H9 (cell line): ENCODE measurements at regions not wholly inside any gene's neighbourhood (a gene's known extent, or its start where the extent isn't known, plus 50 kb on each side); places are given as distances from the start of the nearest gene placed in this dataset.
"Not testable (repeated sequence)": the region's sequence is repeated elsewhere in the genome, so short reads cannot be mapped to it uniquely, and the experiment has no call there.

Experiments
- DNase-seq: peaks from one replicate; pipeline ENCODE4 v3.0.0-alpha.2; 2017
- H2AFZ ChIP-seq: one replicate; pipeline ENCODE4 v1.6.1; 2013; ENCODE audit warnings: mild to moderate bottlenecking, low read length, control low read depth, moderate library complexity
- H2AK5ac ChIP-seq: 2 replicates; pipeline ENCODE4 v1.6.1; 2013; ENCODE audit warnings: low read length, control low read depth, mixed read lengths; ENCODE audit not compliant: insufficient read length
- H2BK120ac ChIP-seq: one replicate; pipeline ENCODE4 v1.6.1; 2013; ENCODE audit warnings: low read depth, mild to moderate bottlenecking, low read length, control low read depth, inconsistent platforms; ENCODE audit not compliant: poor library complexity, severe bottlenecking
- H2BK12ac ChIP-seq: 2 replicates; pipeline ENCODE4 v1.6.1; 2013; ENCODE audit warnings: low read length, control low read depth, mixed read lengths, low read depth; ENCODE audit not compliant: insufficient read length
- H2BK15ac ChIP-seq: 2 replicates; pipeline ENCODE4 v1.6.1; 2013; ENCODE audit warnings: low read depth, low read length, control low read depth
- H2BK20ac ChIP-seq: one replicate; pipeline ENCODE4 v1.6.1; 2013; ENCODE audit warnings: low read depth, mild to moderate bottlenecking, low read length, control low read depth, inconsistent platforms; ENCODE audit not compliant: poor library complexity, severe bottlenecking
- H2BK5ac ChIP-seq: 2 replicates; pipeline ENCODE4 v1.6.1; 2013; ENCODE audit warnings: low read length, control low read depth, mixed read lengths; ENCODE audit not compliant: insufficient read length
- H3K14ac ChIP-seq: 2 replicates; pipeline ENCODE4 v1.6.1; 2013; ENCODE audit warnings: low read length, control low read depth; ENCODE audit not compliant: insufficient read depth
- H3K18ac ChIP-seq: 2 replicates; pipeline ENCODE4 v1.6.1; 2013; ENCODE audit warnings: low read depth, mild to moderate bottlenecking, mixed read lengths, low read length, control low read depth; ENCODE audit not compliant: insufficient read length
- H3K23ac ChIP-seq: 2 replicates; pipeline ENCODE4 v1.6.1; 2013; ENCODE audit warnings: low read length, control low read depth, mixed read lengths, low read depth; ENCODE audit not compliant: insufficient read length
- H3K23me2 ChIP-seq: 2 replicates; pipeline ENCODE4 v1.6.1; 2013; ENCODE audit warnings: low read depth, mild to moderate bottlenecking, mixed read lengths, low read length, control low read depth; ENCODE audit not compliant: insufficient read length, poor library complexity, severe bottlenecking
- H3K27ac ChIP-seq: 2 replicates; pipeline ENCODE4 v1.5.1; 2013; ENCODE audit warnings: low read length, control low read depth, mixed read lengths, low read depth; ENCODE audit not compliant: insufficient read length
- H3K27me3 ChIP-seq: 2 replicates; pipeline ENCODE4 v1.6.1; 2013; ENCODE audit warnings: low read length, control low read depth, inconsistent platforms; ENCODE audit not compliant: insufficient read depth
- H3K4ac ChIP-seq: 2 replicates; pipeline ENCODE4 v1.6.1; 2013; ENCODE audit warnings: low read depth, mild to moderate bottlenecking, control low read depth, inconsistent platforms, low read length, moderate library complexity
- H3K4me1 ChIP-seq: 2 replicates; pipeline ENCODE4 v1.6.1; 2013; ENCODE audit warnings: low read length, control low read depth, inconsistent platforms; ENCODE audit not compliant: insufficient read depth
- H3K4me2 ChIP-seq: 2 replicates; pipeline ENCODE4 v1.6.1; 2013; ENCODE audit warnings: low read length, control low read depth, mixed read lengths; ENCODE audit not compliant: insufficient read length, insufficient read depth
- H3K56ac ChIP-seq: 2 replicates; pipeline ENCODE4 v1.6.1; 2013; ENCODE audit warnings: low read depth, mild to moderate bottlenecking, mixed read lengths, low read length, control low read depth; ENCODE audit not compliant: insufficient read length
- H3K79me1 ChIP-seq: 2 replicates; pipeline ENCODE4 v1.6.1; 2013; ENCODE audit warnings: low read depth, mild to moderate bottlenecking, moderate library complexity, low read length, control low read depth, inconsistent platforms; ENCODE audit not compliant: insufficient read depth, poor library complexity, severe bottlenecking
- H3K79me2 ChIP-seq: 2 replicates; pipeline ENCODE4 v1.6.1; 2013; ENCODE audit warnings: low read length, control low read depth, inconsistent platforms; ENCODE audit not compliant: insufficient read depth
- H3K9ac ChIP-seq: 2 replicates; pipeline ENCODE4 v1.6.1; 2013; ENCODE audit warnings: low read length, control low read depth, mixed read lengths; ENCODE audit not compliant: insufficient read length; ENCODE audit errors: extremely low read depth
- H3K9me3 ChIP-seq: one replicate; pipeline ENCODE4 v1.6.1; 2013; ENCODE audit warnings: low read depth, low read length, inconsistent platforms; ENCODE audit not compliant: control insufficient read depth
- H3T11ph ChIP-seq: one replicate; pipeline ENCODE4 v1.6.1; 2013; ENCODE audit warnings: mild to moderate bottlenecking, low read length, control low read depth, inconsistent platforms
- H4K20me1 ChIP-seq: one replicate; pipeline ENCODE4 v1.6.1; 2013; ENCODE audit not compliant: control insufficient read depth, insufficient read length, insufficient read depth
- H4K5ac ChIP-seq: 2 replicates; pipeline ENCODE4 v1.6.1; 2013; ENCODE audit warnings: low read depth, mild to moderate bottlenecking, mixed read lengths, low read length, control low read depth; ENCODE audit not compliant: insufficient read length
- H4K8ac ChIP-seq: replicated peaks from 2 replicates; pipeline ENCODE4 v1.6.1; 2013; ENCODE audit warnings: low read length, control low read depth, mixed read lengths, low read depth; ENCODE audit not compliant: insufficient read length
- H4K91ac ChIP-seq: 2 replicates; pipeline ENCODE4 v1.6.1; 2013; ENCODE audit warnings: low read depth, mild to moderate bottlenecking, moderate library complexity, mixed read lengths, low read length, control low read depth; ENCODE audit not compliant: insufficient read length
- H3K27ac Mint-ChIP-seq, 3 experiments: 2 replicates in 2 of 3; 3 replicates in 1 of 3; pipeline ENCODE4 v1.8.0; 2020 to 2021; ENCODE audit warnings: mixed read lengths in 3 of 3, mild to moderate bottlenecking in 1 of 3, moderate library complexity in 1 of 3
- H3K27me3 Mint-ChIP-seq: 2 replicates; pipeline ENCODE4 v1.8.0; 2021; ENCODE audit warnings: low read depth, mild to moderate bottlenecking, moderate library complexity, mixed read lengths
- H3K36me3 Mint-ChIP-seq, 3 experiments: 2 replicates in 2 of 3; 3 replicates in 1 of 3; pipeline ENCODE4 v1.8.0; 2020 to 2021; ENCODE audit warnings: low read depth in 3 of 3, mixed read lengths in 3 of 3; ENCODE audit not compliant: insufficient read depth in 1 of 3
- H3K4me1 Mint-ChIP-seq, 2 experiments: 2 replicates each; pipeline ENCODE4 v1.8.0; 2020; ENCODE audit warnings: mixed read lengths in 2 of 2
- H3K4me3 Mint-ChIP-seq, 2 experiments: 2 replicates in 1 of 2; 3 replicates in 1 of 2; pipeline ENCODE4 v1.8.0; 2020 to 2021; ENCODE audit warnings: mild to moderate bottlenecking in 2 of 2, mixed read lengths in 2 of 2, moderate library complexity in 1 of 2
- H3K9me3 Mint-ChIP-seq, 2 experiments: 2 replicates in 1 of 2; 3 replicates in 1 of 2; pipeline ENCODE4 v1.8.0; 2020; ENCODE audit warnings: mild to moderate bottlenecking in 2 of 2, mixed read lengths in 2 of 2, moderate library complexity in 1 of 2
- WGBS: extraction: QIAGEN DNeasy Blood & Tissue Kit; methylation state at CpG from one replicate; pipeline ENCODE4 v1.1.7; 2013; ENCODE audit warnings: missing lambda C conversion rate, low lambda C conversion rate, mixed read lengths; ENCODE audit not compliant: insufficient read length; ENCODE audit errors: extremely low coverage; 5-methylcytosine and 5-hydroxymethylcytosine counted together

DNA sequence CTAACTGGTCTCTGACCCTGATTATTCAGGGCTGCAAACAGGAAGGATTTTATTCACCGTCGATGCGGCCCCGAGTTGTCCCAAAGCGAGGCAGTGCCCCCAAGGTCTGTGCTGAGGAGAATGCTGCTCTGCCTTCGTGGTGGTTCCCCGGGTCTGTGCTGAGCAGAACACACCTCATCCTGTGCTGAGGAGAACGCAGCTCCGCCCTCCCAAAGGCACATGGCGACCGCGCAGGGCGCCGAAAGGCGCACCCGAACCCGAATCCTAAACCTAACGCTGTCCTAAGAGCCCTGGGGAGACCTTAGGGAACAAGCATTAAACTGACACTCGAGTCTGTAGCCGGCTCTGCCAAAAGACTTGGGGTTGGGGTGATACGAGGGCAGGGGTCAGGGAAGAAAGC is 3013.5 kb upstream of the TEKT4 start:
- not testable (repeated sequence) for H3K4me1 Mint-ChIP-seq, H3K79me2 ChIP-seq

GRCh38 chr2:91871716-91872115 is 2999.5 kb upstream of the TEKT4 start:
- H3K23ac ChIP-seq, H3K4me1 Mint-ChIP-seq, H2AK5ac ChIP-seq: not testable (repeated sequence)

More for the DNA sequence above, 3013.5 kb upstream of the TEKT4 start:
- H4K91ac ChIP-seq, H2BK15ac ChIP-seq, H3K27ac ChIP-seq, H3T11ph ChIP-seq, H3K14ac ChIP-seq, H4K8ac ChIP-seq, H2BK5ac ChIP-seq, H2BK12ac ChIP-seq, H2BK20ac ChIP-seq, H3K4me2 ChIP-seq, H3K23ac ChIP-seq, H4K5ac ChIP-seq, H2BK120ac ChIP-seq, H4K20me1 ChIP-seq, H2AK5ac ChIP-seq, H3K27ac Mint-ChIP-seq, H3K9ac ChIP-seq, H2AFZ ChIP-seq, H3K56ac ChIP-seq, H3K79me1 ChIP-seq, H3K4ac ChIP-seq, H3K18ac ChIP-seq, H3K4me3 Mint-ChIP-seq, H3K23me2 ChIP-seq, H3K27me3 ChIP-seq, H3K9me3 ChIP-seq, DNase-seq, H3K27me3 Mint-ChIP-seq, H3K4me1 ChIP-seq: not testable (repeated sequence)
- Mint-ChIP-seq H3K9me3 (peaks cover 72 to 73% of the 10 kb centered on the region in 2 experiments), H3K36me3 (peaks cover 12 to 20% (median 13%) of the 10 kb centered on the region in 3 experiments; a peak in 4 of 7 replicates)
- no CpG with 5 or more reads among the region's 21 CpGs for WGBS

More at GRCh38 chr2:91871716-91872115, 2999.5 kb upstream of the TEKT4 start:
- H3K9me3 ChIP-seq = peaks cover 23% of the 10 kb centered on the region
- not testable (repeated sequence) for H3T11ph ChIP-seq, H3K14ac ChIP-seq, H2BK5ac ChIP-seq, H3K4ac ChIP-seq, H2BK120ac ChIP-seq, H3K27me3 Mint-ChIP-seq, H2BK12ac ChIP-seq, H3K27ac ChIP-seq, H4K20me1 ChIP-seq, H3K9ac ChIP-seq, H4K8ac ChIP-seq, H3K4me2 ChIP-seq, H3K79me2 ChIP-seq, H3K27ac Mint-ChIP-seq, DNase-seq, H4K5ac ChIP-seq, H3K79me1 ChIP-seq, H3K4me1 ChIP-seq, H2AFZ ChIP-seq, H3K56ac ChIP-seq, H3K23me2 ChIP-seq, H4K91ac ChIP-seq, H3K27me3 ChIP-seq, H2BK15ac ChIP-seq, H3K18ac ChIP-seq, H2BK20ac ChIP-seq, H3K4me3 Mint-ChIP-seq
- Mint-ChIP-seq H3K9me3 (peaks cover 64 to 68% of the 10 kb centered on the region in 2 experiments), H3K36me3 (peaks cover 0 to 13% (median 7%) of the 10 kb centered on the region in 3 experiments; a peak in 3 of 7 replicates)
- no CpG with 5 or more reads among the region's 2 CpGs for WGBS
